ENCODE measurements at regions not wholly inside any gene's neighbourhood (a gene's known extent, or its start where the extent isn't known, plus 50 kb on each side); places are given as distances from the start of the nearest gene placed in this dataset.

DNA sequence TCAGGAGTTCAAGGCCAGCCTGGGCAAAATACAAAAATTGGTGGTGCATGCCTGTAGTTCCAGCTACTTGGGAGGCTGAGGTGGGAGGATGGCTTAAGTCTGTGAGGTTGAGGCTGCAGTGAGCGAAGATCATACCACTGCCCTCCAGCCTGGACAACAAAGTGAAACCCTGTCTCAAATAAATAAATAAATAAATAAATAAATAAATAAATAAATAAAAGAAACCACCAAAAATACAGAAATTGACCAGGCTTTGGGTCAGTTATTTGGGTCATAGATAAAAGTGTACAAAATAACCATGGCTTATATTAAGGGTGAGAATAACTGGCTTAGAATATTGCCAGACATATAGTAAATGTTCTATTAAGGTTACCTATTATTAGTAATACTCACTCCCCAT, 129.2 kb downstream of the NEUROD6 start:
- no peaks in the 10 kb centered on the region for H3K9me3 ChIP-seq
- no peak overlapping the region for H3K4me3 ChIP-seq
- no peaks in the 10 kb centered on the region for H3K36me3 ChIP-seq
- H3K27ac ChIP-seq: no peak overlapping the region
- no peak for TF ChIP-seq POLR2A (IDR thresholded peaks at IDR 0.05)
- TF ChIP-seq, protein P1, sequence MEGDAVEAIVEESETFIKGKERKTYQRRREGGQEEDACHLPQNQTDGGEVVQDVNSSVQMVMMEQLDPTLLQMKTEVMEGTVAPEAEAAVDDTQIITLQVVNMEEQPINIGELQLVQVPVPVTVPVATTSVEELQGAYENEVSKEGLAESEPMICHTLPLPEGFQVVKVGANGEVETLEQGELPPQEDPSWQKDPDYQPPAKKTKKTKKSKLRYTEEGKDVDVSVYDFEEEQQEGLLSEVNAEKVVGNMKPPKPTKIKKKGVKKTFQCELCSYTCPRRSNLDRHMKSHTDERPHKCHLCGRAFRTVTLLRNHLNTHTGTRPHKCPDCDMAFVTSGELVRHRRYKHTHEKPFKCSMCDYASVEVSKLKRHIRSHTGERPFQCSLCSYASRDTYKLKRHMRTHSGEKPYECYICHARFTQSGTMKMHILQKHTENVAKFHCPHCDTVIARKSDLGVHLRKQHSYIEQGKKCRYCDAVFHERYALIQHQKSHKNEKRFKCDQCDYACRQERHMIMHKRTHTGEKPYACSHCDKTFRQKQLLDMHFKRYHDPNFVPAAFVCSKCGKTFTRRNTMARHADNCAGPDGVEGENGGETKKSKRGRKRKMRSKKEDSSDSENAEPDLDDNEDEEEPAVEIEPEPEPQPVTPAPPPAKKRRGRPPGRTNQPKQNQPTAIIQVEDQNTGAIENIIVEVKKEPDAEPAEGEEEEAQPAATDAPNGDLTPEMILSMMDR (IDR thresholded peaks at IDR 0.05): no peak
- DNase-seq: no peak
- no peaks in the 10 kb centered on the region for H3K4me1 ChIP-seq
- no peaks in the 10 kb centered on the region for H3K27me3 ChIP-seq

DNA sequence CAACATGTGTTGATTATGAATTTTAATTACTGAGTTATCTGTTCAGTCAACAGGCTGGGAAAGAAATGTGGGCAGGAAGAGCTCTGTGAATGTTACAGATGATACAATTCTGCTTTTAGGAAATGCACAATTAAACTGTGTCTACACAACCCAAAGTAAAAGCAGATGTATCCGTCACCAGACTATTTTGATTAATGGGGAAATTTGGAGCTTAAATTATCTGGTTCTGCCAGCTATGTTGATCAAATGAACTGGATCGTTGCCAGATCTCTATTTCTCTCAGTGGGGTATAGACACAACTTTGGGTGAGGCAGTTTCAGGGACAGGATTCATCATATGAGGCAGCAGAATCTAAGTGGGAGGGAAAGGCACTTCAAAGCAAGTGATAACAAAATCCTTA, 136.5 kb downstream of the NEUROD6 start:
- no peaks in the 10 kb centered on the region for H3K27me3 ChIP-seq
- H3K4me1 ChIP-seq: no peaks in the 10 kb centered on the region
- no peaks in the 10 kb centered on the region for H3K36me3 ChIP-seq
- H3K9me3 ChIP-seq: no peaks in the 10 kb centered on the region
- H3K4me3 ChIP-seq: no peak overlapping the region
- TF ChIP-seq, protein P1 (IDR thresholded peaks at IDR 0.05): no peak
- no peak for TF ChIP-seq POLR2A (IDR thresholded peaks at IDR 0.05)
- DNase-seq: no peak
- no peak overlapping the region for H3K27ac ChIP-seq

DNA sequence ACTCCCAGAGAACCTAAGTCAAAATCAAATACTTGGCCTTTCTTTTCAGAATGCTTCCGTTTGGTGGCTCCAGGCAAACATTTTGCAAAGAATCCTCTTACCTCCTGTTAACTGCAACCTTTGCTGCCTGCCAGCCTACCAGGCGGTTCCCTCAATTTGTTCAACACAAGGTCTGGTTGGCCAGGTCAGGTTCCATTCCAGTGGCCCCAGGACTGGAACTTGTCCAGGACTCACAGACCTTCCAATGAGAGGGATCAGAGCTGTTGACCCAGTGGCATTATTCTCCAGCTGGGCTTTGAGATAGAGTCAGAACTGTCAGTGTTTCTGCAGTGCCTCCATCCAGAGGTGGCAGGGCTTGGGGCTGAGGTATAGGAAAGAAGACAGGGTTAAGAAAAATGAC, 137.0 kb downstream of the NEUROD6 start:
- Histone ChIP-seq H3K36me3 (no peaks in the 10 kb centered on the region), H3K27ac (no peak overlapping the region), H3K4me1 (no peaks in the 10 kb centered on the region), H3K4me3 (no peak overlapping the region), H3K9me3 (no peaks in the 10 kb centered on the region), H3K27me3 (no peaks in the 10 kb centered on the region)
- TF ChIP-seq POLR2A (IDR thresholded peaks at IDR 0.05): no peak
- TF ChIP-seq, protein P1 (IDR thresholded peaks at IDR 0.05): no peak
- DNase-seq: no peak

GRCh38 chr7:31202801-31203200, 137.7 kb downstream of the NEUROD6 start:
- H3K9me3 ChIP-seq: no peaks in the 10 kb centered on the region
- TF ChIP-seq, protein P1 (IDR thresholded peaks at IDR 0.05): no peak
- TF ChIP-seq POLR2A (IDR thresholded peaks at IDR 0.05): no peak
- H3K4me1 ChIP-seq: no peaks in the 10 kb centered on the region
- no peaks in the 10 kb centered on the region for H3K27me3 ChIP-seq
- no peak for DNase-seq
- H3K36me3 ChIP-seq: no peaks in the 10 kb centered on the region
- no peak overlapping the region for H3K27ac ChIP-seq
- H3K4me3 ChIP-seq: no peak overlapping the region

GRCh38 chr7:31192986-31193385, 140.9 kb downstream of the ADCYAP1R1 start:
- TF ChIP-seq, protein P1 (IDR thresholded peaks at IDR 0.05): peak in 4 of 6 experiments; percentile 32 to 61 (median 57)
- TF ChIP-seq POLR2A (IDR thresholded peaks at IDR 0.05): no peak
- H3K4me3 ChIP-seq: no peak overlapping the region
- H3K9me3 ChIP-seq: no peaks in the 10 kb centered on the region
- no peak overlapping the region for H3K27ac ChIP-seq
- no peaks in the 10 kb centered on the region for H3K36me3 ChIP-seq
- H3K27me3 ChIP-seq: no peaks in the 10 kb centered on the region
- peak in 2 of 3 donors; percentile 56 to 66 for DNase-seq
- H3K4me1 ChIP-seq: no peaks in the 10 kb centered on the region

DNA sequence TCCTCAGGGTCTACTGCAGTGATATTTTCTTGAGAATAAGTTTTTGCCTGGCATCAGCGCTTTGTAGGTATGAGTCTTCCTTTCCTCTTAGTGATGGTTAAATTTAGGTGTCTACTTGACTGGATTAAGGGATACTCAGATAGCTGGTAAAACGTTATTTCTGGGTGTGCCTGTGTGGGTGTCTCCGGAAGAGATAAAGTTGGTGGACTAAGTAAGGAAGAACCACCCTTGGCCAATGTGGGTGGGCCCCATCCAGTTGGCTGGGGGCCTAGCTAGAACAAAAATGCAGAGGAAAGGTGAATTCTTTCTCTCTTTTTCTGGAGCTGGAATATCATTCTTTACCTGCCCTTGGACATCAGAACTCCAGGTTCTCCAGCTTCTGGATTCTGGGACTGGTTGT, 138.8 kb downstream of the ADCYAP1R1 start:
- Histone ChIP-seq H3K4me3 (no peak overlapping the region), H3K27me3 (no peaks in the 10 kb centered on the region), H3K4me1 (no peaks in the 10 kb centered on the region), H3K36me3 (no peaks in the 10 kb centered on the region), H3K27ac (no peak overlapping the region), H3K9me3 (no peaks in the 10 kb centered on the region)
- TF ChIP-seq, protein P1 (IDR thresholded peaks at IDR 0.05): no peak
- TF ChIP-seq POLR2A (IDR thresholded peaks at IDR 0.05): no peak
- no peak for DNase-seq

All from Peyer's patch (tissue), 4 donors.